Uterus (tissue), 2 donors: ENCODE measurements at regions not wholly inside any gene's neighbourhood (a gene's known extent, or its start where the extent isn't known, plus 50 kb on each side); places are given as distances from the start of the nearest gene placed in this dataset.
"Not testable (repeated sequence)": the region's sequence is repeated elsewhere in the genome, so short reads cannot be mapped to it uniquely, and the experiment has no call there.

Experiments
- POLR2A ChIP-seq, 2 donors: fragments of 450-650 bp; IDR thresholded peaks; one replicate each; pipeline ENCODE4 v1.6.1; 2016; ENCODE audit warnings: antibody characterized with exemption in 2 of 2, mild to moderate bottlenecking in 1 of 2, moderate library complexity in 1 of 2
- TF ChIP-seq, protein P1 (sequence below), 4 experiments: fragments of 200-600 bp in 2 of 4; fragments of 450-650 bp in 2 of 4; sonication (generic) in 2 of 4; IDR thresholded peaks; one replicate each; pipeline ENCODE4 v1.5.1; 2016 to 2019; ENCODE audit warnings: antibody characterized with exemption in 4 of 4, mild to moderate bottlenecking in 2 of 4, moderate library complexity in 1 of 4

DNA sequence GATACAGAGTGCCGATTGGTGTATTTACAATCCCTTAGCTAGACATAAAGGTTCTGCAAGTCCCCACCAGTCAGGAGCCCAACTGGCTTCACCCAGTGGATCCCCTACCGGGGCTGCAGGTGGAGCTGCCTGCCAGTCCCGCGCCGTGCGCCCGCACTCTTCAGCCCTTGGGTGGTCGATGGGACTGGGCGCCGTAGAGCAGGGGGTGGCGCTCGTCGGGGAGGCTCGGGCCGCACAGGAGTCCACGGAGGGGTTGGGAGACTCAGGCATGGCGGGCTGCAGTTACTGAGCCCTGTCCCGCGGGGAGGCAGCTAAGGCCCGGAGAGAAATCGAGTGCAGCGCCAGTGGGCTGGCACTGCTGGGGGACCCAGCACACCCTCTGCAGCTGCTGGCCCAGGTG lies 67.4 kb downstream of the FOXF2 start:
- TF ChIP-seq, protein P1, sequence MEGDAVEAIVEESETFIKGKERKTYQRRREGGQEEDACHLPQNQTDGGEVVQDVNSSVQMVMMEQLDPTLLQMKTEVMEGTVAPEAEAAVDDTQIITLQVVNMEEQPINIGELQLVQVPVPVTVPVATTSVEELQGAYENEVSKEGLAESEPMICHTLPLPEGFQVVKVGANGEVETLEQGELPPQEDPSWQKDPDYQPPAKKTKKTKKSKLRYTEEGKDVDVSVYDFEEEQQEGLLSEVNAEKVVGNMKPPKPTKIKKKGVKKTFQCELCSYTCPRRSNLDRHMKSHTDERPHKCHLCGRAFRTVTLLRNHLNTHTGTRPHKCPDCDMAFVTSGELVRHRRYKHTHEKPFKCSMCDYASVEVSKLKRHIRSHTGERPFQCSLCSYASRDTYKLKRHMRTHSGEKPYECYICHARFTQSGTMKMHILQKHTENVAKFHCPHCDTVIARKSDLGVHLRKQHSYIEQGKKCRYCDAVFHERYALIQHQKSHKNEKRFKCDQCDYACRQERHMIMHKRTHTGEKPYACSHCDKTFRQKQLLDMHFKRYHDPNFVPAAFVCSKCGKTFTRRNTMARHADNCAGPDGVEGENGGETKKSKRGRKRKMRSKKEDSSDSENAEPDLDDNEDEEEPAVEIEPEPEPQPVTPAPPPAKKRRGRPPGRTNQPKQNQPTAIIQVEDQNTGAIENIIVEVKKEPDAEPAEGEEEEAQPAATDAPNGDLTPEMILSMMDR (IDR thresholded peaks at IDR 0.05): not testable (repeated sequence)
- not testable (repeated sequence) for TF ChIP-seq POLR2A (IDR thresholded peaks at IDR 0.05)
